HEK293 (cell line): ENCODE measurements at regions not wholly inside any gene's neighbourhood (a gene's known extent, or its start where the extent isn't known, plus 50 kb on each side); places are given as distances from the start of the nearest gene placed in this dataset.

ENCODE experiments used
- CTCF ChIA-PET: fragments of 350-600 bp; formaldehyde crosslinking; extraction: SDS; loops from one replicate; lab custom pipeline; 2021; ENCODE audit warnings: antibody characterized with exemption; lab: Yijun Ruan, JAX
- POLR2A ChIA-PET: fragments of 300-600 bp; formaldehyde crosslinking; extraction: SDS; loops from one replicate; lab custom pipeline; 2020; ENCODE audit warnings: antibody characterized with exemption, inconsistent platforms; lab: Yijun Ruan, JAX
- H3K27ac ChIP-seq: fragments of 200-500 bp; sonication (Bioruptor generic); 2 replicates; pipeline ENCODE4 v1.5.1; 2014; ENCODE audit warnings: low read depth, low read length, control low read depth, inconsistent platforms; ENCODE audit errors: extremely low read depth
- H3K36me3 ChIP-seq, 2 experiments: fragments of 200-500 bp in 1 of 2; sonication (Bioruptor generic) in 1 of 2; 1 replicate in 1 of 2; 2 replicates in 1 of 2; pipeline ENCODE4 v1.5.1; 2014 to 2017; ENCODE audit warnings: inconsistent platforms in 2 of 2, low read length in 2 of 2; ENCODE audit not compliant: control insufficient read depth in 2 of 2, insufficient read depth in 1 of 2
- H3K4me1 ChIP-seq: fragments of 200-500 bp; sonication (Bioruptor generic); 2 replicates; pipeline ENCODE4 v1.5.1; 2014; ENCODE audit warnings: mild to moderate bottlenecking, low read length, inconsistent platforms; ENCODE audit not compliant: control insufficient read depth, insufficient read depth
- H3K4me3 ChIP-seq: 2 replicates; pipeline ENCODE4 v1.5.1; 2011; ENCODE audit warnings: low read depth, mild to moderate bottlenecking, control low read depth, low read length, moderate library complexity
- H3K9me3 ChIP-seq: fragments of 200-500 bp; sonication (Bioruptor generic); 2 replicates; pipeline ENCODE4 v1.5.1; 2014; ENCODE audit warnings: low read depth, low read length, inconsistent platforms; ENCODE audit not compliant: control insufficient read depth, insufficient read depth
- GFI1B ChIP-seq: fragments of 450-650 bp; formaldehyde crosslinking; IDR thresholded peaks from 2 replicates; pipeline ENCODE4 v1.5.1; 2016; ENCODE audit warnings: missing biosample characterization, missing genetic modification characterization
- IKZF3 ChIP-seq: fragments of 450-650 bp; IDR thresholded peaks from 2 replicates; pipeline ENCODE4 v1.5.0; 2018; ENCODE audit warnings: missing biosample characterization, mild to moderate bottlenecking, missing genetic modification characterization, moderate library complexity
- KLF1 ChIP-seq: fragments of 450-650 bp; formaldehyde crosslinking; IDR thresholded peaks from 2 replicates; pipeline ENCODE4 v1.5.1; 2016; ENCODE audit warnings: missing biosample characterization, missing genetic modification characterization
- KLF10 ChIP-seq: fragments of 450-650 bp; IDR thresholded peaks from 2 replicates; pipeline ENCODE4 v1.5.1; 2018; ENCODE audit warnings: missing biosample characterization, mild to moderate bottlenecking, missing genetic modification characterization
- ZFP41 ChIP-seq: fragments of 450-650 bp; formaldehyde crosslinking; IDR thresholded peaks from 2 replicates; pipeline ENCODE4 v1.5.1; 2016; ENCODE audit warnings: missing biosample characterization, missing genetic modification characterization, borderline replicate concordance
- ZNF155 ChIP-seq: fragments of 450-650 bp; formaldehyde crosslinking; IDR thresholded peaks from 2 replicates; pipeline ENCODE4 v1.5.1; 2016; ENCODE audit warnings: missing biosample characterization, missing genetic modification characterization
- ZNF169 ChIP-seq: fragments of 450-650 bp; formaldehyde crosslinking; IDR thresholded peaks from 2 replicates; pipeline ENCODE4 v1.5.1; 2016; ENCODE audit warnings: missing biosample characterization, missing genetic modification characterization
- ZNF174 ChIP-seq: fragments of 450-650 bp; formaldehyde crosslinking; IDR thresholded peaks from 2 replicates; pipeline ENCODE4 v1.5.0; 2017; ENCODE audit warnings: missing biosample characterization, mild to moderate bottlenecking, missing genetic modification characterization
- ZNF2 ChIP-seq: fragments of 450-650 bp; formaldehyde crosslinking; IDR thresholded peaks from 2 replicates; pipeline ENCODE4 v1.5.1; 2016; ENCODE audit warnings: missing biosample characterization, missing genetic modification characterization
- ZNF341 ChIP-seq: fragments of 450-650 bp; formaldehyde crosslinking; IDR thresholded peaks from 2 replicates; pipeline ENCODE4; 2016; ENCODE audit warnings: low read depth, missing biosample characterization, missing genetic modification characterization
- ZNF530 ChIP-seq: fragments of 450-650 bp; formaldehyde crosslinking; IDR thresholded peaks from 2 replicates; pipeline ENCODE4 v1.5.1; 2016; ENCODE audit warnings: low read depth, missing biosample characterization, missing genetic modification characterization
- ZNF555 ChIP-seq: fragments of 450-650 bp; formaldehyde crosslinking; conservative IDR thresholded peaks from 2 replicates; pipeline ENCODE4 v1.5.1; 2017; ENCODE audit warnings: missing biosample characterization, mild to moderate bottlenecking, missing genetic modification characterization, inconsistent platforms
- ZNF560 ChIP-seq: fragments of 450-650 bp; formaldehyde crosslinking; IDR thresholded peaks from 2 replicates; pipeline ENCODE4 v1.5.1; 2017; ENCODE audit warnings: missing biosample characterization, missing genetic modification characterization, borderline replicate concordance
- ZNF701 ChIP-seq: fragments of 450-650 bp; formaldehyde crosslinking; IDR thresholded peaks from 2 replicates; pipeline ENCODE4 v1.5.1; 2016; ENCODE audit warnings: missing biosample characterization, missing genetic modification characterization
- ZNF777 ChIP-seq: fragments of 450-650 bp; formaldehyde crosslinking; IDR thresholded peaks from 2 replicates; pipeline ENCODE4 v1.5.1; 2017; ENCODE audit warnings: missing biosample characterization, missing genetic modification characterization, borderline replicate concordance
- ZNF792 ChIP-seq: fragments of 450-650 bp; formaldehyde crosslinking; IDR thresholded peaks from 2 replicates; pipeline ENCODE4 v1.5.1; 2016; ENCODE audit warnings: missing biosample characterization, missing genetic modification characterization
- TF ChIP-seq, protein P1 (sequence below): fragments of 450-650 bp; formaldehyde crosslinking; IDR thresholded peaks from 2 replicates; pipeline ENCODE4 v1.5.1; 2016; ENCODE audit warnings: missing biosample characterization, missing genetic modification characterization
- TF ChIP-seq, protein P2 (sequence below): fragments of 450-650 bp; formaldehyde crosslinking; IDR thresholded peaks from 2 replicates; pipeline ENCODE4 v1.5.1; 2016; ENCODE audit warnings: missing biosample characterization, missing genetic modification characterization, borderline replicate concordance
- TF ChIP-seq, protein P3 (sequence below): fragments of 450-650 bp; formaldehyde crosslinking; IDR thresholded peaks from 2 replicates; pipeline ENCODE4 v1.5.1; 2016; ENCODE audit warnings: missing biosample characterization, missing genetic modification characterization, borderline replicate concordance

DNA sequence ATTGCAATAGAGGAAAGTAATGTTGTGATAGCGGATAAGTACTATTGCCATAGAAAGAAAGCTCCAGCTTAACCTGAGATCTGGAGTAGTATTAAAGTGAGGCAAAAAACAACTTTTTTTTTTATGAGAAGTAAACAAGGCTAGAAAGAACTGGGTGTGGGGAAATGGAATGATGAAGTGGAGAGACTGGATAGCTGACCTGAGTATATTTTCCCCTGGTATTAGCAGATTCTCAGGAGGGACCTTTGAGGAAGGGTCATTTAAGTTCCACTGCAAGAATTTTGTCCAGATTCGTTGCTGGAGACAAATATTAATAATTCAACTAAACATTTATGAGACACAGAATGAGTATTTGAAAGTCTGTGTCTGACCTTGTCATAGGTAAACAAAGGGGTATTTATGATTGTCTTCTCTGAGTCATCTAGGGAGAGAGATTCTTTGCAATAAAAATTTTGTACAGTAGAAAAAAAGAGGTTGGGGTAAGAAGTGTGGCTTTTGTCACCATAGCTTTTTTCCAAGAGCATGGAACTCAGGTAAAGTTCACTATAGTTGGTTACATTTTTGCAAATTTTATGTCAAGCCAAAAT, 2095.9 kb downstream of the ARAP2 start (continued):
- TF ChIP-seq, protein P1, sequence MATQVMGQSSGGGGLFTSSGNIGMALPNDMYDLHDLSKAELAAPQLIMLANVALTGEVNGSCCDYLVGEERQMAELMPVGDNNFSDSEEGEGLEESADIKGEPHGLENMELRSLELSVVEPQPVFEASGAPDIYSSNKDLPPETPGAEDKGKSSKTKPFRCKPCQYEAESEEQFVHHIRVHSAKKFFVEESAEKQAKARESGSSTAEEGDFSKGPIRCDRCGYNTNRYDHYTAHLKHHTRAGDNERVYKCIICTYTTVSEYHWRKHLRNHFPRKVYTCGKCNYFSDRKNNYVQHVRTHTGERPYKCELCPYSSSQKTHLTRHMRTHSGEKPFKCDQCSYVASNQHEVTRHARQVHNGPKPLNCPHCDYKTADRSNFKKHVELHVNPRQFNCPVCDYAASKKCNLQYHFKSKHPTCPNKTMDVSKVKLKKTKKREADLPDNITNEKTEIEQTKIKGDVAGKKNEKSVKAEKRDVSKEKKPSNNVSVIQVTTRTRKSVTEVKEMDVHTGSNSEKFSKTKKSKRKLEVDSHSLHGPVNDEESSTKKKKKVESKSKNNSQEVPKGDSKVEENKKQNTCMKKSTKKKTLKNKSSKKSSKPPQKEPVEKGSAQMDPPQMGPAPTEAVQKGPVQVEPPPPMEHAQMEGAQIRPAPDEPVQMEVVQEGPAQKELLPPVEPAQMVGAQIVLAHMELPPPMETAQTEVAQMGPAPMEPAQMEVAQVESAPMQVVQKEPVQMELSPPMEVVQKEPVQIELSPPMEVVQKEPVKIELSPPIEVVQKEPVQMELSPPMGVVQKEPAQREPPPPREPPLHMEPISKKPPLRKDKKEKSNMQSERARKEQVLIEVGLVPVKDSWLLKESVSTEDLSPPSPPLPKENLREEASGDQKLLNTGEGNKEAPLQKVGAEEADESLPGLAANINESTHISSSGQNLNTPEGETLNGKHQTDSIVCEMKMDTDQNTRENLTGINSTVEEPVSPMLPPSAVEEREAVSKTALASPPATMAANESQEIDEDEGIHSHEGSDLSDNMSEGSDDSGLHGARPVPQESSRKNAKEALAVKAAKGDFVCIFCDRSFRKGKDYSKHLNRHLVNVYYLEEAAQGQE (tag by site-specific recombination) = no peak
- TF ChIP-seq KLF1 (no peak), ZFP41 (tag by site-specific recombination) (no peak), ZNF792 (tag by site-specific recombination) (no peak), ZNF560 (tag by site-specific recombination) (no peak), ZNF555 (tag by site-specific recombination) (no peak), ZNF2 (no peak)
- TF ChIP-seq, protein P2, sequence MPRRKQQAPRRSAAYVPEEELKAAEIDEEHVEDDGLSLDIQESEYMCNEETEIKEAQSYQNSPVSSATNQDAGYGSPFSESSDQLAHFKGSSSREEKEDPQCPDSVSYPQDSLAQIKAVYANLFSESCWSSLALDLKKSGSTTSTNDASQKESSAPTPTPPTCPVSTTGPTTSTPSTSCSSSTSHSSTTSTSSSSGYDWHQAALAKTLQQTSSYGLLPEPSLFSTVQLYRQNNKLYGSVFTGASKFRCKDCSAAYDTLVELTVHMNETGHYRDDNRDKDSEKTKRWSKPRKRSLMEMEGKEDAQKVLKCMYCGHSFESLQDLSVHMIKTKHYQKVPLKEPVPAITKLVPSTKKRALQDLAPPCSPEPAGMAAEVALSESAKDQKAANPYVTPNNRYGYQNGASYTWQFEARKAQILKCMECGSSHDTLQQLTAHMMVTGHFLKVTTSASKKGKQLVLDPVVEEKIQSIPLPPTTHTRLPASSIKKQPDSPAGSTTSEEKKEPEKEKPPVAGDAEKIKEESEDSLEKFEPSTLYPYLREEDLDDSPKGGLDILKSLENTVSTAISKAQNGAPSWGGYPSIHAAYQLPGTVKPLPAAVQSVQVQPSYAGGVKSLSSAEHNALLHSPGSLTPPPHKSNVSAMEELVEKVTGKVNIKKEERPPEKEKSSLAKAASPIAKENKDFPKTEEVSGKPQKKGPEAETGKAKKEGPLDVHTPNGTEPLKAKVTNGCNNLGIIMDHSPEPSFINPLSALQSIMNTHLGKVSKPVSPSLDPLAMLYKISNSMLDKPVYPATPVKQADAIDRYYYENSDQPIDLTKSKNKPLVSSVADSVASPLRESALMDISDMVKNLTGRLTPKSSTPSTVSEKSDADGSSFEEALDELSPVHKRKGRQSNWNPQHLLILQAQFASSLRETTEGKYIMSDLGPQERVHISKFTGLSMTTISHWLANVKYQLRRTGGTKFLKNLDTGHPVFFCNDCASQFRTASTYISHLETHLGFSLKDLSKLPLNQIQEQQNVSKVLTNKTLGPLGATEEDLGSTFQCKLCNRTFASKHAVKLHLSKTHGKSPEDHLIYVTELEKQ (tag by site-specific recombination) = no peak
- TF ChIP-seq, all 188 proteins: peak for 0

DNA sequence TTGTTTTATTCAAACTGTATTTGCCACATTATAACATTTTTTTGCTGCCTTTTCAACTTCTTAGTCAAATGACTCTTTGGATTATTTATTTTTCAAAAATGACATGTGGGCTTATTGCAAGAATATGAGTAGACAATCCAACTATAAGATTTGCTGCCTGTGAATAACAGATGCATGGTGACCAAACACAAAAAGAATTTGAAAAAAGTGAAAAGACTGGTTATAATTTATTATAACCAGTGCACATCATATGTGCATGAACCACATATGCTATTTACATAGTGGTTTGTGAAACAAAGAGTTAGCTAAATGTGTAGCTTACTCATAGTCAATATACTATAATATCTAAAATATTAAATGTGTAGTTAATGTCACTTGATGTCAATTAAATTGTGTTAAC, 2086.8 kb downstream of the ARAP2 start:
- TF ChIP-seq ZNF174 (tag by site-specific recombination) (no peak), ZNF155 (no peak), ZNF341 (no peak), IKZF3 (tag by site-specific recombination) (no peak), KLF10 (no peak), GFI1B (no peak), ZNF777 (tag by site-specific recombination) (no peak), ZNF530 (tag by site-specific recombination) (no peak), ZNF169 (tag by site-specific recombination) (no peak), KLF1 (no peak), ZNF701 (no peak)
- TF ChIP-seq, protein P3, sequence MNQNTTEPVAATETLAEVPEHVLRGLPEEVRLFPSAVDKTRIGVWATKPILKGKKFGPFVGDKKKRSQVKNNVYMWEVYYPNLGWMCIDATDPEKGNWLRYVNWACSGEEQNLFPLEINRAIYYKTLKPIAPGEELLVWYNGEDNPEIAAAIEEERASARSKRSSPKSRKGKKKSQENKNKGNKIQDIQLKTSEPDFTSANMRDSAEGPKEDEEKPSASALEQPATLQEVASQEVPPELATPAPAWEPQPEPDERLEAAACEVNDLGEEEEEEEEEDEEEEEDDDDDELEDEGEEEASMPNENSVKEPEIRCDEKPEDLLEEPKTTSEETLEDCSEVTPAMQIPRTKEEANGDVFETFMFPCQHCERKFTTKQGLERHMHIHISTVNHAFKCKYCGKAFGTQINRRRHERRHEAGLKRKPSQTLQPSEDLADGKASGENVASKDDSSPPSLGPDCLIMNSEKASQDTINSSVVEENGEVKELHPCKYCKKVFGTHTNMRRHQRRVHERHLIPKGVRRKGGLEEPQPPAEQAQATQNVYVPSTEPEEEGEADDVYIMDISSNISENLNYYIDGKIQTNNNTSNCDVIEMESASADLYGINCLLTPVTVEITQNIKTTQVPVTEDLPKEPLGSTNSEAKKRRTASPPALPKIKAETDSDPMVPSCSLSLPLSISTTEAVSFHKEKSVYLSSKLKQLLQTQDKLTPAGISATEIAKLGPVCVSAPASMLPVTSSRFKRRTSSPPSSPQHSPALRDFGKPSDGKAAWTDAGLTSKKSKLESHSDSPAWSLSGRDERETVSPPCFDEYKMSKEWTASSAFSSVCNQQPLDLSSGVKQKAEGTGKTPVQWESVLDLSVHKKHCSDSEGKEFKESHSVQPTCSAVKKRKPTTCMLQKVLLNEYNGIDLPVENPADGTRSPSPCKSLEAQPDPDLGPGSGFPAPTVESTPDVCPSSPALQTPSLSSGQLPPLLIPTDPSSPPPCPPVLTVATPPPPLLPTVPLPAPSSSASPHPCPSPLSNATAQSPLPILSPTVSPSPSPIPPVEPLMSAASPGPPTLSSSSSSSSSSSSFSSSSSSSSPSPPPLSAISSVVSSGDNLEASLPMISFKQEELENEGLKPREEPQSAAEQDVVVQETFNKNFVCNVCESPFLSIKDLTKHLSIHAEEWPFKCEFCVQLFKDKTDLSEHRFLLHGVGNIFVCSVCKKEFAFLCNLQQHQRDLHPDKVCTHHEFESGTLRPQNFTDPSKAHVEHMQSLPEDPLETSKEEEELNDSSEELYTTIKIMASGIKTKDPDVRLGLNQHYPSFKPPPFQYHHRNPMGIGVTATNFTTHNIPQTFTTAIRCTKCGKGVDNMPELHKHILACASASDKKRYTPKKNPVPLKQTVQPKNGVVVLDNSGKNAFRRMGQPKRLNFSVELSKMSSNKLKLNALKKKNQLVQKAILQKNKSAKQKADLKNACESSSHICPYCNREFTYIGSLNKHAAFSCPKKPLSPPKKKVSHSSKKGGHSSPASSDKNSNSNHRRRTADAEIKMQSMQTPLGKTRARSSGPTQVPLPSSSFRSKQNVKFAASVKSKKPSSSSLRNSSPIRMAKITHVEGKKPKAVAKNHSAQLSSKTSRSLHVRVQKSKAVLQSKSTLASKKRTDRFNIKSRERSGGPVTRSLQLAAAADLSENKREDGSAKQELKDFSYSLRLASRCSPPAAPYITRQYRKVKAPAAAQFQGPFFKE = no peak
- Histone ChIP-seq H3K36me3 (no peaks in the 10 kb centered on the region), H3K4me1 (no peaks in the 10 kb centered on the region), H3K27ac (no peak overlapping the region), H3K9me3 (no peaks in the 10 kb centered on the region), H3K4me3 (no peak overlapping the region)
- CTCF ChIA-PET = no interaction called here
- POLR2A ChIA-PET = no interaction called here
